HG03139 (cell line): ENCODE measurements at regions not wholly inside any gene's neighbourhood (a gene's known extent, or its start where the extent isn't known, plus 50 kb on each side); places are given as distances from the start of the nearest gene placed in this dataset.
"Not testable (repeated sequence)": the region's sequence is repeated elsewhere in the genome, so short reads cannot be mapped to it uniquely, and the experiment has no call there.

Source experiments
- ATAC-seq: cut with Tn5 transposase; IDR thresholded peaks from one replicate; pipeline ENCODE4 v1.9.1; 2021; ENCODE audit not compliant: unreplicated experiment

- no peak for ATAC-seq
These were observed 1011.9 kb downstream of the CDH8 start for GRCh38 chr16:61024180-61024900.

- ATAC-seq, result no peak
These were observed 1021.4 kb downstream of the CDH8 start for GRCh38 chr16:61014869-61015268.

- no peak for ATAC-seq
These were observed 1028.5 kb downstream of the CDH8 start for GRCh38 chr16:61007694-61008093.

GRCh38 chr16:61005952-61006351 is 1030.3 kb downstream of the CDH8 start:
- ATAC-seq, result no peak

GRCh38 chr16:61002479-61003204 is 1033.6 kb downstream of the CDH8 start:
- ATAC-seq, result no peak

GRCh38 chr16:60991886-60992285 is 1044.4 kb downstream of the CDH8 start:
- ATAC-seq, result no peak

GRCh38 chr16:60989592-60989991 is 1046.6 kb downstream of the CDH8 start:
- no peak for ATAC-seq

- ATAC-seq, result no peak
These were observed 1057.1 kb downstream of the CDH8 start for GRCh38 chr16:60979119-60979518.

- ATAC-seq, result no peak
These were observed 1086.4 kb downstream of the CDH8 start for GRCh38 chr16:60949800-60950199.

- ATAC-seq, result no peak
These were observed 1091.0 kb downstream of the CDH8 start for GRCh38 chr16:60945225-60945624.

- ATAC-seq, result not testable (repeated sequence)
These were observed 1100.0 kb downstream of the CDH8 start for GRCh38 chr16:60936189-60936588.

GRCh38 chr16:60932600-60932999 is 1103.6 kb downstream of the CDH8 start:
- no peak for ATAC-seq

- ATAC-seq, result no peak
These were observed 1105.9 kb downstream of the CDH8 start for GRCh38 chr16:60930291-60930690.

GRCh38 chr16:60922920-60923319 is 1113.3 kb downstream of the CDH8 start:
- ATAC-seq, result no peak

GRCh38 chr16:60914334-60914733 is 1121.9 kb downstream of the CDH8 start:
- no peak for ATAC-seq

GRCh38 chr16:60907645-60908044 is 1128.6 kb downstream of the CDH8 start:
- no peak for ATAC-seq

GRCh38 chr16:60905811-60906210 is 1130.4 kb downstream of the CDH8 start:
- ATAC-seq, result no peak

GRCh38 chr16:60902114-60902513 is 1134.1 kb downstream of the CDH8 start:
- no peak for ATAC-seq

- ATAC-seq, result no peak
These were observed 1153.4 kb downstream of the CDH8 start for GRCh38 chr16:60882816-60883215.

GRCh38 chr16:60852635-60853034 is 1183.6 kb downstream of the CDH8 start:
- ATAC-seq, result no peak

- ATAC-seq, result no peak
These were observed 1214.6 kb downstream of the CDH8 start for GRCh38 chr16:60821661-60822060.

- ATAC-seq, result no peak
These were observed 1215.9 kb downstream of the CDH8 start for GRCh38 chr16:60820361-60820760.

- no peak for ATAC-seq
These were observed 1217.8 kb downstream of the CDH8 start for GRCh38 chr16:60818465-60818864.
